ENCODE measurements at regions not wholly inside any gene's neighbourhood (a gene's known extent, or its start where the extent isn't known, plus 50 kb on each side); places are given as distances from the start of the nearest gene placed in this dataset.
"Not testable (repeated sequence)": the region's sequence is repeated elsewhere in the genome, so short reads cannot be mapped to it uniquely, and the experiment has no call there.

- DNase-seq: no peak
Measured at GRCh38 chr5:162487528-162488525, 420.3 kb downstream of the GABRG2 start.

GRCh38 chr5:162496100-162496808 is 428.7 kb downstream of the GABRG2 start:
- DNase-seq: no peak

- no peak for DNase-seq
Measured at GRCh38 chr5:162497455-162497854, 429.9 kb downstream of the GABRG2 start.

DNA sequence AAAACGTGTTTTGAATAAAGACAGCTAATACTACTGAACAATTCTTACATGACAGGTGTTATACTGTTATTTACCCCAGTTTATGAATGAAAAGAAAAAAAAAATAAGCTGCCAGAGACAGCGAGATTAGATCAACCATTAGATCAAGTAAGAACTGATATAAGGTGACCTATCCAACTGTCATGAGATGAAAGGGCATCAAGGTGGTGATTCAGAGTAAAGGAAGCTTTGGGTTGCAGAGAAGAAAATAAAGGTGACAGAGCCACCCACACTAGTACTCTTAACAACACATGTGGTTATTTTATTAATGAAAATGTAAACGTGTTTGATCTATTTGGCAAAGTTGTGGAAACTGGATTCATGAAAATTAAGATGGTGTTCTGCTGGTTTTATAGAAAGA is 435.2 kb downstream of the GABRG2 start:
- no peak for DNase-seq

DNA sequence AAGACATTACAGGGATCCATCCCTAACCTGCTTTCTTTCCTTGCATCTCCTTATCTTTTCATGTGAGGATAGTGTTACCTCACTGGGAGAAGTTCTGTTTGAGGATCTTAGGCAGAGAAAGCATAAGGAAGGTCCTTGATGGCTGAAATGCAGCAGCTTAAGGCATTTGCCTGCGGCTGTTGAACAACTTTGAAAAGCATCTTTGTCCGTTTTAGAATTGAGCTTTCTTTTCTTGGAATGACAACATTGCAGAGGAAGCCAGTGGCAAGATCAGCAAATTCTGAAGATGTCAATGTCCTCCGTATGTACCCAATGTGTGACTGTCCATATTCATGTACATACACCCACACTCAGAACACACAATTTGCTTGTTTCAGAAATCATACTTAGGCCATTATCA is 436.2 kb downstream of the GABRG2 start:
- DNase-seq: no peak

GRCh38 chr5:162512935-162513565 is 445.5 kb downstream of the GABRG2 start:
- DNase-seq: no peak

DNA sequence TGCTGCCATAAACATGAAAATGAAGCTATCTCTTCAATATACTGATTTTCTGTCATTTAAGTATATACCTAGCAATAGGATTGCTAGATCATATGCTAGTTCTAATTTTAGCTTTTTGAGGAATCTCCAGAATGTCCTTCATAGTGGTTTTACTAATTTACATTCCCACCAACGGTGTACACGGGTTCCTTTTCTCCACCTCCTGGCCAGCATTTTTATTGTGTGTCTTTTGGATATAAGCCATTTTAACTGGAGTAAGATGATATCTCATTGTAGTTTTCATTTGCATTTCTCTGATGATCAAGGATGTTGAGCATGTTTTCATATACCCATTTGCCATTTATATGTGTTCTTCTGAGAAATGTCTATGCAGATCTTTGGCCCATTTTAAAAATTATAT is 446.5 kb downstream of the GABRG2 start:
- no peak for DNase-seq

- DNase-seq: no peak
Measured at GRCh38 chr5:162520878-162521277, 453.3 kb downstream of the GABRG2 start.

- no peak for DNase-seq
Measured at GRCh38 chr5:162529209-162529608, 461.6 kb downstream of the GABRG2 start.

GRCh38 chr5:162529886-162530285 is 462.3 kb downstream of the GABRG2 start:
- DNase-seq: no peak

DNA sequence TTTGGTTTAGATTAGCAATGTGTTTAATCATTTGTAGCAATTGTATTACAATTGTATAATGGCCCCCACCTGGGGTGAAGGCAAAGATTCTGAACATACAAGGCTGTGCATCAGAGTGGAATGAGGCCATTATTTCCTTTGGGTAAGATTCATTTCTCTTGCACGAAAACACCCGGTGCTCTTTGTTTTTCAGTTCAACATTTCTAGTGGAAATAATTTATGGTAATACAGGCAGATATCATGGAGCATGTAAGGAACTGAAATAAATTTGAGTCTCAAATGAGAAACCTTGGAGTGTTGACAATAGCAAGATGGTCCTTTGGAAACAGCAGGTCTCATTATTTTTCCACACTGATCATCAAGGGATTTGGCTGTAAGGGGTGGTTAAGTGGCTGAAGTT is 475.9 kb downstream of the GABRG2 start:
- DNase-seq: no peak

DNA sequence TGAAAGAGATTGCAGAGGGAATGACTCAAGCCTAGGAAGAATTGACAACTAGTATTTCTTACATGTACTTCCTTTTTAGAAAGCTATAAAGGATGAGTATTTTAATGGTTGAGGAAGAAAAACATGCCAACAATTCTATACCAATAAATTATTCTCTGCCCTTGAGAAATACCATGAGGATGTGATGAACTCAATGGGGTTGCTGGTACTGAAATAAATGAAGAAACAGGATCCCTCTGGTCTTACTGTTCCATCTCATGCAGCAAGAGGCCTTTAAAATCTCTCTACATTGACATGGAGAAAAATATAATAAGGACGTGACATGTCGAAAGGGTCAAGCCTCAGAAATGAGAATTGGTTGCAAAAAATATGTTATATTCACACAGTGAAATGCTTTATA is 477.3 kb downstream of the GABRG2 start:
- no peak for DNase-seq

DNA sequence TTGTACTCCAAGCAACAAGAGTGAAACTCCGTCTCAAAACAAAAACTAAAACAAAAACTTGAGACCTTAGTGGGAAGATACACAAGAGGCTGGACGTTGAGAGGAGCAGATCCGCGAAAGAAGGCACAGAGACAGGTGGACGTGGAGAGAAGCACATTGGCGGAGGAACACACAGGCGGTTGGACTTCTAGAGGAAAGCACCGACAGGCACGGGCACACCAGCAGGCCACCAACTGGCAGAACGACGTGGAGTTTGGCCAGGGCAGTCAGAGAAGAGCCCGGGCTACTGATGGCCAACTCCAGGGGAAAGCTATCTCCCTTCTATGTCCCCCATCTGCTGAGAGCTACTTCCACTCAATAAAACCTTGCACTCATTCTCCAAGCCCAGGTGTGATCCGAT is 482.7 kb downstream of the GABRG2 start:
- no peak for DNase-seq

DNA sequence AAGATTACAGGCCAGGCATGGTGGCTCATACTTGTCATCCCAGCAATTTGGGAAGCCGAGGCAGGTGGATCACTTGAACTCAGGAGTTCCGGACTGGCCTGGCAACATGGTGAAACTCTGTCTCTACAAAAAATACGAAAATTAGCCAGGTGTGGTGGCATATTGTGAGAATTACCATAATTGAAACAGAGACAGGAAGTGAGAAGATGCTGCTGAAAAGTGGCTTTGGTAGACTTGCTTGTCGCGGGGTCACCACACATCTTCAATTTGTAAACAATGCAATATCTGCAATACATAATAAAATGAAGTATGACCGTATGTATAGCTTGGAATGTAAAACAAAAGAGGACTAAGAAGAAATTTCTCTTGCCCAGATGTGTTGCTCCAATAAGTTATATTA is 490.5 kb downstream of the GABRG2 start:
- no peak for DNase-seq

DNA sequence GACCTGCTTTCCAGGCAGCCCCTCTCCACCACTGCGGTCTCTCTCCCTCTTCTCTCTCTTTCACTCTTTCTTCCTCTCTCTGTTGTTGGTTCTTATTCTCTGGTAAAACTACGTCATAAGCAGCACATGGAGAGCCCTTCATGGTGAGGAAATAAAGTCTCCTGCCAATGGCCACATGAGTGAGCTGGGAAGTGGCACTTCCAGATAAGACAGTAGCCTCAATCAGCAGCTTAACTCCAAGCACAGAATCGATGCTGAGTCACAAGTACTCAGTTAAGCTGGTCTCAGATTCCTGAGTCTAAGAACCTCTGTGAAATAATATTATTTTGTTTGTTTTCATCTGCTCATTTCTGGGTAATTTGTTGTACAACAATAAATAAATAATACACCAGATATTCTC is 500.1 kb downstream of the GABRG2 start:
- DNase-seq: no peak

GRCh38 chr5:162573758-162574157 is 506.2 kb downstream of the GABRG2 start:
- no peak for DNase-seq

- no peak for DNase-seq
Measured at GRCh38 chr5:162591724-162592123, 524.2 kb downstream of the GABRG2 start.

DNA sequence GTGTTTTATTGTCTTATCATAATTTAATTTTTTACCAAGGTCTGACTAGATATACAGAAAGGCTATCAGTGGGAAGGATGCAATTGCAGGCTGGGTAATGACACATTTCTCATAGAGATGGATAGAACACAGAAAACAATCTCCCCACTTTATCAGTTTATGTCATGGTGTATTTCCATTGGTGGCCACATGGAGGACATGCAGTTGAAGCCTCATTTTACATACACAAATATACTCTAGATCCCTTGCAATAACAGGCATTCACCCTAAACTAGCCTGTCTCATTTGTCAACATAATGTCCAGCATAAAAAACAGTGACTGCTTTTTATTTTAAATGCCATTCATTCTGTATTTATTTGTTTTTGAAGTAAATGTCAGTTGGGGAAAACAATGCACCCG is 526.3 kb downstream of the GABRG2 start:
- DNase-seq: no peak

DNA sequence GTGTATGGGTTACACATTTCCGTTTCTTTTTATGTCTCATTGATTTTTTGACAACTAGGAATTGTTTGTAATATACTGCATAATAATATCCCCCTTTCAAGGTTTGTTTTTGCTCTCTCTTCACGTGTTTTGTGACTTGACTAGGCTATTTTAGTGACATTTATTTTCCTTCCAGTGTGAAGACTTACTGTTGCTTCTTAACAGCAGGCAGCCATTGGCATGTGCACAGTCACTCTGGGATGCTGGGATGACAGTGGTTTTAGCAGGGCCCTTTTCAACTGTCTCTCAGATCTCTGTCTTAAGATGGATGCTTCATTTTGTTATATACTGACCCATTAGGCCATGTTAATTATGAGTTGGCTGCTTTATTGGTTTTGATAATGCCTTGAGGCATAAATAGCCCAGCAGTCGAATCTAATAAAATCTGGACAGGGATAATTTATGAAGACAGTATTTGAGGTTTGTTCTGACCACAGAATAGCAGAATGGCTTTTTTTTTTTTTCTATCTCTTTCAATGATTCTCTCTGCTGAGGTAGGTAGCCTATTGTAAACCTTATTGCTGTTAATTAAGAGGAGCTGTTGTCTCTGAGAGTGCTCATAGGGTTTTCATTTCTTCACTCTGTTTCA is 536.0 kb downstream of the GABRG2 start:
- no peak for DNase-seq

DNA sequence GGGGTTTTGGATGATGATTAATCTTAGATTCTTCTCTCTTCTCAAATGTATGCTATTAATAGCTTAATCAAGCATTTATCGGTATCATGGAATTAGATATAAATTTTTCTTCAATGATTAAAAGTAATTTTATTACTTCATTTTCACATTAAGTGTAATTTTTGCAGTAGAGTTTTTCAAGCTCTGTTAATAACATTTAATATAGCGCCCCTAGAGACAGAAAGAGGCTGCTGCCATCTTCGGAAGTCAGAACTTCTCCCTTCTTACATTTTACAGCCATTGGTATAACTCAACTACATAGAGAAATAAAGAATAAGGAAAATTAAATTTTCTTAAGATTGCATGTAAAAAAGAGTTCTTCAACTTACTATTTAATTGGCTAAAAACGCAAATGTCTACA is 540.3 kb downstream of the GABRG2 start:
- DNase-seq: no peak

DNA sequence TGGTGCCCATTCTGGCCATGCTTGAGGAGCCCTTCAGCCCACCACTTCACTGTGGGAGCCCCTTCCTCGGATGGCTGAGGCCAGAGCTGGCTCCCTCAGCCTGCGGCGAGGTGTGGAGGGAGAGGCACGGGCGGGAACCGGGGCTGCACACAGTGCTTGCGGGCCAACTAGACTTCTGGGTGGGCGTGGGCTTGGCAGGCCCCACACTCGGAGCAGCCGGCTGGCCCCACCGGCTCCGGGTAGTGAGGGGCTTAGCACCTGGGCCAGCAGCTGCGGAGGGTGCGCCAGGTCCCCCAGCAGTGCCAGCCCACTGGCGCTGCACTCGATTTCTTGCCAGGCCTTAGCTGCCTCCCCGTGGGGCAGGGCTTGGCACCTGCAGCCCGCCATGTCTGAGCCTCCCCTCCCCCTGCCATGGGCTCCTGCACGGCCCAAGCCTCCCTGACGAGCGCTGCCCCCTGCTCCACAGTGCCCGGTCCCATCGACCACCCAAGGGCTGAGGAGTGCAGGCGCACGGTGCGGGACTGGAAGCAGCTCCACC is 554.2 kb downstream of the GABRG2 start:
- DNase-seq: not testable (repeated sequence)

DNA sequence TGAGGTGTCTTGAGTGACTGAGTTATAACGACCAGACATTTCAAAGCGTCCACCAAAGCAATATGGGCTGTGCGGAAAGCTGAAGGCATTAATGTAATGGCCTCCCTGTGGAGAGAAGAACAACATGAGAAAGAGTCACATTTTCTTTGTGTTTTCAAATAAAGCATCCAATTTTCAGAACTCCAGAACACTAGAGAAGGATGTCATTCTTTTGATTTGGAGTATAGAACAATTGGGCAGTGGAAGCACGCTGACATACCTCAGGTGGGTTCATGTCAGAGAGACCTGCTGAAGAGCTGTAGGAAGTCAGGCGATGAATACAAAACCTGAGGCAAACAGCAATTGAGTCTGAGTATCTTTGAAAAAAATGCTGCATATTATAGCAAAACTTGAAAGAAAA is 556.5 kb downstream of the GABRG2 start:
- DNase-seq: no peak

DNA sequence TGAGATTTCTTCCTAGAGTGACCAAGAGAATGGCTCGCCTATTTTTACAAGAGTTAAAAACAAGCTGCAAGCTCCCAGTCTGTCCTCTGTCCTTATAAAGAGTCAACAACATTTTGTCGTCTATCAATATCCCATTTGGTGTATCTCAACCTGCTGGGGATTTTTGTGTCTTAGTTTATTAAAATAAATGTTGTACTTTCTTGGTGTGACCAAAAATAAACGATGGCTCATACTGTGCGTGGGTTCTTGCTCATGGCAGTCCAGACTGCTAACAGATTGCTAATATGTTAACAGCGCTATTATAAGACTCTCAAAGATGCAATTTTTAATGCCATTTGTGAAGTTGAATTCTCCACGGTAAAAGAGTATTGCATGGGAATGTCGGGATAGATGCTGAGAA is 569.9 kb downstream of the GABRG2 start:
- DNase-seq: no peak
